ENCODE measurements at regions not wholly inside any gene's neighbourhood (a gene's known extent, or its start where the extent isn't known, plus 50 kb on each side); places are given as distances from the start of the nearest gene placed in this dataset.

- no peaks in the 10 kb centered on the region for H3K27me3 ChIP-seq
- peaks cover 12% of the 10 kb centered on the region for H3K27me3 Mint-ChIP-seq (ENCODE audit: insufficient read depth, low read depth)
- no peak overlapping the region for H2AFZ ChIP-seq (replicated peaks)
- no peak overlapping the region for H3K4me3 ChIP-seq
- no peak overlapping the region for H3K4me3 Mint-ChIP-seq
- H3K27ac ChIP-seq = no peak overlapping the region
- no peaks in the 10 kb centered on the region for H3K4me1 ChIP-seq
- no peak overlapping the region for H3K27ac Mint-ChIP-seq
- TF ChIP-seq EZH2phosphoT487 (IDR thresholded peaks at IDR 0.05) = no peak
- H3K36me3 ChIP-seq = no peaks in the 10 kb centered on the region
- no peaks in the 10 kb centered on the region for H3K36me3 Mint-ChIP-seq
- no peaks in the 10 kb centered on the region for H3K79me2 ChIP-seq (ENCODE audit: low read depth)
- H4K20me1 ChIP-seq (ENCODE audit: low read depth) = no peaks in the 10 kb centered on the region
- no peak overlapping the region for H3K9ac ChIP-seq
- no peaks in the 10 kb centered on the region for H3K4me1 Mint-ChIP-seq
- peaks cover 2% of the 10 kb centered on the region for H3K9me3 Mint-ChIP-seq
- H3K4me2 ChIP-seq = no peak overlapping the region
- DNase-seq (ENCODE audit: low spot score) = no peak
- H3F3A ChIP-seq (ENCODE audit: low read depth) = no peaks in the 10 kb centered on the region
- H3K9me3 ChIP-seq (ENCODE audit: low read depth) = no peaks in the 10 kb centered on the region
Observed at GRCh38 chr7:26609532-26609931, 254.9 kb downstream of the SKAP2 start.

GRCh38 chr7:26612742-26613141 is 251.6 kb downstream of the SKAP2 start:
- Mint-ChIP-seq H3K36me3 (no peaks in the 10 kb centered on the region), H3K4me3 (no peak overlapping the region), H3K9me3 (peaks cover 2% of the 10 kb centered on the region), H3K27ac (no peak overlapping the region), H3K4me1 (peaks cover 6% of the 10 kb centered on the region), H3K27me3 (ENCODE audit: insufficient read depth, low read depth) (peaks cover 13% of the 10 kb centered on the region)
- no peaks in the 10 kb centered on the region for H3K9me3 ChIP-seq (ENCODE audit: low read depth)
- peaks cover 3% of the 10 kb centered on the region for H3K4me1 ChIP-seq
- H3K27me3 ChIP-seq = no peaks in the 10 kb centered on the region
- TF ChIP-seq EZH2phosphoT487 (IDR thresholded peaks at IDR 0.05) = no peak
- no peak for TF ChIP-seq EZH2 (IDR thresholded peaks at IDR 0.05)
- no peak for TF ChIP-seq CTCF (IDR thresholded peaks at IDR 0.05)
- H3K36me3 ChIP-seq = no peaks in the 10 kb centered on the region
- H4K20me1 ChIP-seq (ENCODE audit: low read depth) = no peaks in the 10 kb centered on the region
- DNase-seq (ENCODE audit: low spot score) = no peak
- H3K79me2 ChIP-seq (ENCODE audit: low read depth) = no peaks in the 10 kb centered on the region
- no peak overlapping the region for H3K4me3 ChIP-seq
- H3F3A ChIP-seq (ENCODE audit: low read depth) = no peaks in the 10 kb centered on the region
- no peak overlapping the region for H2AFZ ChIP-seq (replicated peaks)
- no peak overlapping the region for H3K4me2 ChIP-seq
- H3K9ac ChIP-seq = no peak overlapping the region
- H3K27ac ChIP-seq = no peak overlapping the region

- Histone ChIP-seq H3K27ac (no peak overlapping the region), H4K20me1 (ENCODE audit: low read depth) (no peaks in the 10 kb centered on the region), H3K9me3 (ENCODE audit: low read depth) (no peaks in the 10 kb centered on the region), H3K36me3 (no peaks in the 10 kb centered on the region), H3K79me2 (ENCODE audit: low read depth) (no peaks in the 10 kb centered on the region), H3K27me3 (no peaks in the 10 kb centered on the region), H3K4me3 (no peak overlapping the region), H3K9ac (no peak overlapping the region), H2AFZ (replicated peaks) (no peak overlapping the region), H3K4me1 (peaks cover 10% of the 10 kb centered on the region), H3K4me2 (no peak overlapping the region), H3F3A (ENCODE audit: low read depth) (no peaks in the 10 kb centered on the region)
- no peak overlapping the region for H3K27ac Mint-ChIP-seq
- H3K4me1 Mint-ChIP-seq = peaks cover 20% of the 10 kb centered on the region
- peaks cover 2% of the 10 kb centered on the region for H3K9me3 Mint-ChIP-seq
- TF ChIP-seq EZH2 (IDR thresholded peaks at IDR 0.05) (no peak), CTCF (IDR thresholded peaks at IDR 0.05) (no peak), EZH2phosphoT487 (IDR thresholded peaks at IDR 0.05) (no peak)
- peaks cover 11% of the 10 kb centered on the region for H3K27me3 Mint-ChIP-seq (ENCODE audit: insufficient read depth, low read depth)
- H3K36me3 Mint-ChIP-seq = no peaks in the 10 kb centered on the region
- no peak for DNase-seq (ENCODE audit: low spot score)
- no peak overlapping the region for H3K4me3 Mint-ChIP-seq
Observed at GRCh38 chr7:26614503-26614902, 249.9 kb downstream of the SKAP2 start.

GRCh38 chr7:26616235-26616634 is 248.2 kb downstream of the SKAP2 start:
- Mint-ChIP-seq H3K36me3 (no peaks in the 10 kb centered on the region), H3K27me3 (ENCODE audit: insufficient read depth, low read depth) (peaks cover 11% of the 10 kb centered on the region), H3K4me3 (no peak overlapping the region), H3K27ac (no peak overlapping the region), H3K9me3 (no peaks in the 10 kb centered on the region), H3K4me1 (peaks cover 20% of the 10 kb centered on the region)
- Histone ChIP-seq H3K9ac (no peak overlapping the region), H3K4me1 (peaks cover 10% of the 10 kb centered on the region), H3K9me3 (ENCODE audit: low read depth) (no peaks in the 10 kb centered on the region), H3K4me3 (no peak overlapping the region), H4K20me1 (ENCODE audit: low read depth) (no peaks in the 10 kb centered on the region), H3K4me2 (no peak overlapping the region), H3K79me2 (ENCODE audit: low read depth) (no peaks in the 10 kb centered on the region), H3F3A (ENCODE audit: low read depth) (no peaks in the 10 kb centered on the region), H2AFZ (replicated peaks) (no peak overlapping the region), H3K27me3 (no peaks in the 10 kb centered on the region), H3K27ac (no peak overlapping the region), H3K36me3 (no peaks in the 10 kb centered on the region)
- no peak for DNase-seq (ENCODE audit: low spot score)
- no peak for TF ChIP-seq CTCF (IDR thresholded peaks at IDR 0.05)
- TF ChIP-seq EZH2phosphoT487 (IDR thresholded peaks at IDR 0.05) = no peak
- TF ChIP-seq EZH2 (IDR thresholded peaks at IDR 0.05) = no peak

Measured in neural progenitor cell (in vitro differentiated cells).